HEK293 (cell line): ENCODE measurements at regions not wholly inside any gene's neighbourhood (a gene's known extent, or its start where the extent isn't known, plus 50 kb on each side); places are given as distances from the start of the nearest gene placed in this dataset.

Experiments
- CTCF ChIP-seq: fragments of 450-650 bp; formaldehyde crosslinking; IDR thresholded peaks from 2 replicates; pipeline ENCODE4 v1.5.1; 2016; ENCODE audit warnings: missing biosample characterization, missing genetic modification characterization
- ZBTB7A ChIP-seq: fragments of 450-650 bp; formaldehyde crosslinking; IDR thresholded peaks from 2 replicates; pipeline ENCODE4 v1.5.1; 2016; ENCODE audit warnings: low read depth, missing biosample characterization, missing genetic modification characterization

GRCh38 chrX:7272346-7272745 is 124.4 kb upstream of the PUDP start:
- no peak for TF ChIP-seq CTCF
- TF ChIP-seq ZBTB7A (tag by site-specific recombination), result no peak
